ENCODE measurements at regions not wholly inside any gene's neighbourhood (a gene's known extent, or its start where the extent isn't known, plus 50 kb on each side); places are given as distances from the start of the nearest gene placed in this dataset.
"Not testable (repeated sequence)": the region's sequence is repeated elsewhere in the genome, so short reads cannot be mapped to it uniquely, and the experiment has no call there.

DNA sequence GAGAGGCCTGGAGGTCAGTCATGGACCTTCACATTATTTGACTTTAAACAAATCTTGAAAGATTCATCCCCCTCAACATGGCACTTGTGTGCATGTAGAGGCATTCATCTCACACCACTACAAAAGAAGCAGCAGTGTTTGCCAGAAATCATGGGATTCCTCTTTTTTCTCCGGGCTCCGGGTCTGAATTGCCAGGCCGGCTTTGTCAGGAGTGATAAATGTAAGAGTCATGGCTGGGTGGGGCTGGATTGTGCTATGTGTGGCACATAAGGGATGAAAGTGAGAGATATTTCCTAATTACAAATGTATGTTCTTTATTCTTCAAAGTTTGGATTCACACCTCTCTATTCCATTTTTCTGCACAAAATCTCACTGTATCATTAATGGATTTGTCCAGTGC is 228.7 kb upstream of the FRG1 start:
- TF ChIP-seq, protein P1, sequence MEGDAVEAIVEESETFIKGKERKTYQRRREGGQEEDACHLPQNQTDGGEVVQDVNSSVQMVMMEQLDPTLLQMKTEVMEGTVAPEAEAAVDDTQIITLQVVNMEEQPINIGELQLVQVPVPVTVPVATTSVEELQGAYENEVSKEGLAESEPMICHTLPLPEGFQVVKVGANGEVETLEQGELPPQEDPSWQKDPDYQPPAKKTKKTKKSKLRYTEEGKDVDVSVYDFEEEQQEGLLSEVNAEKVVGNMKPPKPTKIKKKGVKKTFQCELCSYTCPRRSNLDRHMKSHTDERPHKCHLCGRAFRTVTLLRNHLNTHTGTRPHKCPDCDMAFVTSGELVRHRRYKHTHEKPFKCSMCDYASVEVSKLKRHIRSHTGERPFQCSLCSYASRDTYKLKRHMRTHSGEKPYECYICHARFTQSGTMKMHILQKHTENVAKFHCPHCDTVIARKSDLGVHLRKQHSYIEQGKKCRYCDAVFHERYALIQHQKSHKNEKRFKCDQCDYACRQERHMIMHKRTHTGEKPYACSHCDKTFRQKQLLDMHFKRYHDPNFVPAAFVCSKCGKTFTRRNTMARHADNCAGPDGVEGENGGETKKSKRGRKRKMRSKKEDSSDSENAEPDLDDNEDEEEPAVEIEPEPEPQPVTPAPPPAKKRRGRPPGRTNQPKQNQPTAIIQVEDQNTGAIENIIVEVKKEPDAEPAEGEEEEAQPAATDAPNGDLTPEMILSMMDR (IDR thresholded peaks at IDR 0.05; ENCODE audit: low read length), result not testable (repeated sequence)
- TF ChIP-seq EZH2phosphoT487 (IDR thresholded peaks at IDR 0.05; ENCODE audit: low read length); EZH2 (optimal IDR thresholded peaks at IDR 0.05; ENCODE audit: low read depth, low read length): not testable (repeated sequence)
